ENCODE measurements at regions not wholly inside any gene's neighbourhood (a gene's known extent, or its start where the extent isn't known, plus 50 kb on each side); places are given as distances from the start of the nearest gene placed in this dataset.

- CTCF ChIA-PET, result interaction anchor here (0.8 to 1.0 kb wide), 2 partner anchors 338 to 669 kb away, joined by 3 to 5 read pairs; no protein-coding TSS in a partner anchor
- intact Hi-C loops (cut with micrococcal nuclease), result loop anchor here (5.0 kb wide), 1 partner anchor 338 kb away; no protein-coding TSS in a partner anchor
- H3K4me3 Mint-ChIP-seq, result no peak overlapping the region
Measured at GRCh38 chr7:97499204-97499603, 232.7 kb upstream of the TAC1 start.

DNA sequence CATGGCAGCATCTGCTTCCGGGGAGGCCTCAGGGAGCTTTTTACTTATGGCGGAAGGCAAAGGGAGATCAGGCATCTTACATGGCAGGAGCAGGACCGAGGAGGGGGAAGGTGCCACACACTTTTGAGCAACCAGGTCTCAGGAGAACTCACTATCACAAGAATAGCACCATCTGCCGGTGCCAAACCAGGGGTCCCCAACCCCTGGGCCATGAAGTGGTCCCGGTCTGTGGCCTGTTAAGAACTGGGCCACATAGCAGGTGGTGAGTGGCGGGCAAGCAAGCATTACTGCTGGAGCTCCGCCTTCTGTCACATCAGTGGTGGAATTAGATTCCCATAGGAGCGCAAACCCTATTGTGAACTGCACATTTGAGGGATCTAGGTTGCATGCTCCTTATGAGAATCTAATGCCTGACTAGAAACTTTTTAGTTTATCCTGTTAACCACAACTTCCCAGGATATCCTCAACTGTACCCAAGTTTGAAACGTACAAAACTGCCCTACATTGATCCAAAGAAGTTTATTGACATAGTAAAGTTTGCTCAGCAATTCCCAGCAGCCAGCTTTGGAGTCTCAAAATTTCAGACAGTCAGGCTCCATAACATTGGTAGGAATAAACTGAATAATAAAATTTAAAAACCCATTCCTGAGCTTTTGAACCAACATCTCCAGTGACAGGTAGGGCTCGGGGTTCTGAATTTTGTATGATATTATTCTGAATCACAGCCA, 228.4 kb upstream of the TAC1 start:
- intact Hi-C loops (cut with micrococcal nuclease), result no loop called here
- no peak overlapping the region for H3K27ac Mint-ChIP-seq
- H3K9me3 Mint-ChIP-seq, result no peaks in the 10 kb centered on the region
- ChIA-PET POLR2A (no interaction called here), CTCF (no interaction called here)
- no peak overlapping the region for H3K4me3 Mint-ChIP-seq
- no peaks in the 10 kb centered on the region for H3K4me1 Mint-ChIP-seq
- TF ChIP-seq CTCF (IDR thresholded peaks at IDR 0.05), result no peak
- H3K36me3 Mint-ChIP-seq (ENCODE audit: low read depth), result no peaks in the 10 kb centered on the region
- no peaks in the 10 kb centered on the region for H3K27me3 Mint-ChIP-seq
- ATAC-seq (ENCODE audit: low read depth), result no peak
- DNase-seq, result no peak

More at GRCh38 chr7:97499204-97499603, 232.7 kb upstream of the TAC1 start:
- POLR2A ChIA-PET, result no interaction called here
- DNase-seq (no peak), ATAC-seq (ENCODE audit: low read depth) (no peak)
- Mint-ChIP-seq H3K36me3 (ENCODE audit: low read depth) (no peaks in the 10 kb centered on the region), H3K27me3 (peaks cover 1% of the 10 kb centered on the region), H3K27ac (no peak overlapping the region), H3K9me3 (no peaks in the 10 kb centered on the region), H3K4me1 (no peaks in the 10 kb centered on the region)
- no peak for TF ChIP-seq CTCF (IDR thresholded peaks at IDR 0.05)

- Mint-ChIP-seq H3K9me3 (no peaks in the 10 kb centered on the region), H3K27me3 (no peaks in the 10 kb centered on the region), H3K27ac (no peak overlapping the region), H3K36me3 (ENCODE audit: low read depth) (no peaks in the 10 kb centered on the region), H3K4me1 (no peaks in the 10 kb centered on the region), H3K4me3 (no peak overlapping the region)
- intact Hi-C loops (cut with micrococcal nuclease), result no loop called here
- ATAC-seq (ENCODE audit: low read depth), result no peak
- no peak for TF ChIP-seq CTCF (IDR thresholded peaks at IDR 0.05)
- ChIA-PET CTCF (no interaction called here), POLR2A (no interaction called here)
- no peak for DNase-seq
Measured at GRCh38 chr7:97506728-97507127, 225.2 kb upstream of the TAC1 start.

GRCh38 chr7:97512441-97513207, 219.3 kb upstream of the TAC1 start:
- CTCF ChIA-PET, result no interaction called here

More at GRCh38 chr7:97512441-97513207, 219.3 kb upstream of the TAC1 start:
- intact Hi-C loops (cut with micrococcal nuclease), result no loop called here
- Mint-ChIP-seq H3K27me3 (no peaks in the 10 kb centered on the region), H3K4me3 (no peak overlapping the region), H3K27ac (no peak overlapping the region), H3K9me3 (no peaks in the 10 kb centered on the region), H3K4me1 (no peaks in the 10 kb centered on the region), H3K36me3 (ENCODE audit: low read depth) (no peaks in the 10 kb centered on the region)
- no peak for TF ChIP-seq CTCF (IDR thresholded peaks at IDR 0.05)
- DNase-seq (no peak), ATAC-seq (ENCODE audit: low read depth) (no peak)
- POLR2A ChIA-PET, result no interaction called here

Measured in activated B cell treated with CpG ODN at 0.5 μM for 24 hours (primary cell).